Liver (tissue), 3 donors: ENCODE measurements at regions not wholly inside any gene's neighbourhood (a gene's known extent, or its start where the extent isn't known, plus 50 kb on each side); places are given as distances from the start of the nearest gene placed in this dataset.

Experiments used
- NR2F2 ChIP-seq: IDR thresholded peaks from 2 replicates; pipeline ENCODE4 v1.6.1; 2016; ENCODE audit warnings: antibody characterized with exemption
- REST ChIP-seq: IDR thresholded peaks from 2 replicates; pipeline ENCODE4 v1.6.1; 2016; ENCODE audit warnings: antibody characterized with exemption, mild to moderate bottlenecking
- TAF1 ChIP-seq: conservative IDR thresholded peaks from 2 replicates; pipeline ENCODE4 v1.6.1; 2016; ENCODE audit warnings: antibody characterized with exemption, mild to moderate bottlenecking
- TF ChIP-seq, protein P1 (sequence below): fragments of 150-350 bp; IDR thresholded peaks from 2 replicates; pipeline ENCODE4 v1.5.1; 2017; ENCODE audit warnings: improper control_type of control experiment, low read depth, low read length; ENCODE audit not compliant: missing input control
- TF ChIP-seq, protein P2 (sequence below): IDR thresholded peaks from 2 replicates; pipeline ENCODE4 v1.6.1; 2016; ENCODE audit warnings: antibody characterized with exemption
- donor health status: healthy.
- donor health status: healthy.

GRCh38 chr11:28384418-28384817 lies 276.2 kb downstream of the METTL15 start:
- no peak for TF ChIP-seq NR2F2
- TF ChIP-seq, protein P1, sequence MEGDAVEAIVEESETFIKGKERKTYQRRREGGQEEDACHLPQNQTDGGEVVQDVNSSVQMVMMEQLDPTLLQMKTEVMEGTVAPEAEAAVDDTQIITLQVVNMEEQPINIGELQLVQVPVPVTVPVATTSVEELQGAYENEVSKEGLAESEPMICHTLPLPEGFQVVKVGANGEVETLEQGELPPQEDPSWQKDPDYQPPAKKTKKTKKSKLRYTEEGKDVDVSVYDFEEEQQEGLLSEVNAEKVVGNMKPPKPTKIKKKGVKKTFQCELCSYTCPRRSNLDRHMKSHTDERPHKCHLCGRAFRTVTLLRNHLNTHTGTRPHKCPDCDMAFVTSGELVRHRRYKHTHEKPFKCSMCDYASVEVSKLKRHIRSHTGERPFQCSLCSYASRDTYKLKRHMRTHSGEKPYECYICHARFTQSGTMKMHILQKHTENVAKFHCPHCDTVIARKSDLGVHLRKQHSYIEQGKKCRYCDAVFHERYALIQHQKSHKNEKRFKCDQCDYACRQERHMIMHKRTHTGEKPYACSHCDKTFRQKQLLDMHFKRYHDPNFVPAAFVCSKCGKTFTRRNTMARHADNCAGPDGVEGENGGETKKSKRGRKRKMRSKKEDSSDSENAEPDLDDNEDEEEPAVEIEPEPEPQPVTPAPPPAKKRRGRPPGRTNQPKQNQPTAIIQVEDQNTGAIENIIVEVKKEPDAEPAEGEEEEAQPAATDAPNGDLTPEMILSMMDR: no peak
- TF ChIP-seq, protein P2, sequence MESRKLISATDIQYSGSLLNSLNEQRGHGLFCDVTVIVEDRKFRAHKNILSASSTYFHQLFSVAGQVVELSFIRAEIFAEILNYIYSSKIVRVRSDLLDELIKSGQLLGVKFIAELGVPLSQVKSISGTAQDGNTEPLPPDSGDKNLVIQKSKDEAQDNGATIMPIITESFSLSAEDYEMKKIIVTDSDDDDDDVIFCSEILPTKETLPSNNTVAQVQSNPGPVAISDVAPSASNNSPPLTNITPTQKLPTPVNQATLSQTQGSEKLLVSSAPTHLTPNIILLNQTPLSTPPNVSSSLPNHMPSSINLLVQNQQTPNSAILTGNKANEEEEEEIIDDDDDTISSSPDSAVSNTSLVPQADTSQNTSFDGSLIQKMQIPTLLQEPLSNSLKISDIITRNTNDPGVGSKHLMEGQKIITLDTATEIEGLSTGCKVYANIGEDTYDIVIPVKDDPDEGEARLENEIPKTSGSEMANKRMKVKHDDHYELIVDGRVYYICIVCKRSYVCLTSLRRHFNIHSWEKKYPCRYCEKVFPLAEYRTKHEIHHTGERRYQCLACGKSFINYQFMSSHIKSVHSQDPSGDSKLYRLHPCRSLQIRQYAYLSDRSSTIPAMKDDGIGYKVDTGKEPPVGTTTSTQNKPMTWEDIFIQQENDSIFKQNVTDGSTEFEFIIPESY: no peak
- TF ChIP-seq REST: no peak
- no peak for TF ChIP-seq TAF1
